ENCODE measurements at regions not wholly inside any gene's neighbourhood (a gene's known extent, or its start where the extent isn't known, plus 50 kb on each side); places are given as distances from the start of the nearest gene placed in this dataset.

DNA sequence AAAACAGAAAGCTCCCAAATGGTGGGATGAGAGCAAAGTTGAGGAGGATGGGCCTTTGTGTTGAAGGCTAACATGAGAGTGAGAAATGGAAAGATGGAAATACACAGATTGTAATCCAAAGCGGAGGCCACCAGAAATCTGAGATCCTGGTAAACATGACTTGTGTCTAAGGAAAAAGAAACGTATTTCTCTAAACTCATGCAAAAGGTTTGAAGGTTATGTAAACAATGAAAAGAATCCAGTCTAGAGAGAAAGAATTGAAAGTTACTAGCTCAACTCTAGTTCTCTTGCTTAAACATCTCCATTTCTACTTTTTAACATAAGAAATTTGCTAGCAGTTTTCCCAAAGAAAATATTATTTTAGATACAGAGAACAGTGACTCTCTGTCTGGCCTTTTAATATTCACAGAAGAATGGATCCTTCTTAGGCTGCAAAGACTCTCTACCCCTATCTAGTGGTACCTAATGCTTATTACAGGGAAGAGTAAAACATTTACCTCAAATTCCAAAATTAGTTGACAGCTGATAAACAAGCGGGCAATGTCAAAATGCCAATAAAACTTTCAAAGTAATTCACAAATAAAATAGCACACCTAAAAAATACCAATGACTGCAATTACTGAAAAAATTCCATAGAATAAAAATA lies 75.8 kb upstream of the SOX5 start:
- no peak for ATAC-seq

DNA sequence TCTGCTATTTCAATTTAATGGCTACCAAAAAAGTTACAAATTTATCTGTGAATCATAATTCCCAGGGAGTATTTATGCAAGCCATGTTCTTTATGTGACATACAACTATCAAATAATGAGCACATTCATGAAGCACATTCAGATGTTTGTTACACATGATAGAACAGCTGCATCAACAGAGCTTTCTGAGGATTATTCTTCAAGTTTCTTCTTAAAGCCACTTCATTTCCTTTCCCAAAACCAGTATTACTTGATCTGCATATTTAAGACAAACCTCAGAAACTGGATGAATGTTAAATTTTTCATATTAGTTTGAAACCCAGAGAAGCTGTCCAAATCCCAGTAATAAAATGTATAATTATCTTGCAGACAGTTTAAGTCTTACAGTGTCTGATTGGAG lies 73.6 kb upstream of the SOX5 start:
- no peak for ATAC-seq

DNA sequence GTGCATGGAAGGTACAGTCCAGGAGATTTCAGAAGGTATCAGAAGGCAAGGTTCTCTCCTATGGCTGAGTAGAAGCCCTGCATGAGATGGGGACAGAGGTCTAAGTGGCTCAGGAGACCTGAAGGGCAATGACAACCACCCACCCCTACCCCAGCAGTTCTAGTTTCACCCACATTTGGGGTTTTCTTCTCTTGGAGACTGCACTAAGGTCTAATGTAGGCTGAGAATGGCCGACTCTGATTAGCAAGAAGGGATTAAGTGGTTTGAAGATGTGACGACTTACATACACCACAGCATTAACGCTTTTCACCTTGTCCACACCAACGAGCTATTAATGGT lies 71.7 kb upstream of the SOX5 start:
- no peak for ATAC-seq

DNA sequence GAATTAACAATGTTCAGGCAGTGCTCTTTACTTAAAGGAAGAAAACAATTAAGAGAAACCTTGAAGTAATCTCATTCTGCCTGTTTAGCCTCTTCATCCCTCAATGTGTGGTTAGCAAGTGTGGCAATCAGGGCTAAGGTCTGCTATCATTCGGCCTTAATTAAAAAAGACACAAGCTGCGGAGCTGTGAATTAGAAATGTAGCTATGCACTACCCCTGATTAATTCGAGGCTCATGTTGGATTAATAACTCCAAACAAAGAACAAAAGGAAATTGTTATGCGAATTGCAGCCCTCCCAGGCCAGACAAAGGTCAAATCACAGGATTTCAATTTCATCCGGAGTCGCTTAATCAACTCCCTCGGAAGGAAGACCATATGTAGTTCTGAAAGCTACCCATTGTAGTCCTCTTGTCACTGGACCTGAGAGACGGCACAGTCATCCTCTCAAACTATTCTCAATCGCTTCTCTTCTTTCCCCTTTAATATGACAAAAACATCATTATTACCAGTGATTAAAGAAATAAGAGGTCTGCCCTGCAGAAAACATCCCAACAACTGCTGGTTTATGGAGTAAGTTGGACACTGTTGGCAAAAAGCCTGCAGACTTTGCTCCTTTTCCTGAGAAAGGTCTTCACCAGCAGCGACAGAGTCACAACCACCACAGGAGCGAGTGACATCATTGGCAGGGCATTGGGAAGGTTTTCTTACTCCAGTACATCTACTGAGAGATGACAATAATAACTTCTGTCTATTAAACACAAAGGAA lies 71.1 kb upstream of the SOX5 start:
- no peak for ATAC-seq

DNA sequence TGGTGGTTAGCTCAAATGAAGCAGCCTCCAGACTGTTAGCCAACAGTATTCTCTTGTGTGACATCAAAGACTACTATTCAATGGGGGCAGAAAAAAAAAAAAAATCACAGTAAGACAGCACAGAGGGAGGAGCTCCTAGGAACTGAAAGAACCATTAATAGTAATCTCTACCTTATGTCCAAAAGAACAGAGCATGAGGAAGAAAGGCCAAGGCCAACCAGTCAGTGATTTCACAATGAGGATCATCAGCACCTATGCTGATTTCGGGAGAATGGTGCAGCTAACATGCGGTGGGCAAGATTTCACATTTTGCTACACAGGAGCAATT lies 66.3 kb upstream of the SOX5 start:
- no peak for ATAC-seq

DNA sequence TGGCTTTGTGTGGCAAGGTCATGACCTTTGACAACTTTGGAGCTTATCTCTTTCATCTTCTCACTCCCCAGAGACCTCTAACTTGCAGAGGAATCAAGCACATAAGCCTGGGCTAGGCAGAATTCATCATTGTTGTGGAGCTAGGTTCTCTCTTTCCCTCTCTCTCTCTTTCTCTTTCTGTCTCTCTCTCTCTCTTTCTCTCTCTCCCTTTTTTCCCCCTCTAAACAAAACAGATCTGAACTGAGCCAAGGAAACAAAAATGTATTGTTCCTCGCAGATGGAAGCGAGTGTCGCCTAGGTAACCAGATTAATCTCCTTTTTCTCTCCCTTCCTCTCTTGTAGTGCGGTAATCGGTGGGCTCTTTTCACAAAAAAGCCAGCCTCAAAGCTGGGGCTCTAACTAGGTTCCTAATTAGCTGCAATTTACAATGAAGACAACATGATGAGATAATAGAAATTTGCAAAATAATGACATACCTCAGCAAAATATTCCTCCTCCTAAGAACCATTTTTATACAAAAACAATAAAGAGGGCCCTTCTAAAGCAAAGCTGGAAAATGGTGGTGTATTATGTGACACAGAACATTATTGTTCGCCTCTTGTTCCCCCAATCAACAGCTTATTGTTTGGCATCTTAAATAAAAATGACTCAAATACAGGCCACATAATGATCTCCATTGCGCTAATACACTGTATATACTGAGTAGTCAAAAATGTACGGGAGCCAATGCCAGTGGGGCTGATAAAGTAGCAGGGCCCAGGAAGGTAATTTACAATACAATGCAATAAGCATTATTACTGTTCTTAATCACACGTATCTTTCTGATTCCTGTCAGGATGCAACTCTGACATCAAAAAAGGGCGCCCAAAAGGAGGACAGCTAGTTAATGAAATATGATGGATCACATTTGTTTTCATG lies 65.7 kb upstream of the SOX5 start:
- no peak for ATAC-seq

DNA sequence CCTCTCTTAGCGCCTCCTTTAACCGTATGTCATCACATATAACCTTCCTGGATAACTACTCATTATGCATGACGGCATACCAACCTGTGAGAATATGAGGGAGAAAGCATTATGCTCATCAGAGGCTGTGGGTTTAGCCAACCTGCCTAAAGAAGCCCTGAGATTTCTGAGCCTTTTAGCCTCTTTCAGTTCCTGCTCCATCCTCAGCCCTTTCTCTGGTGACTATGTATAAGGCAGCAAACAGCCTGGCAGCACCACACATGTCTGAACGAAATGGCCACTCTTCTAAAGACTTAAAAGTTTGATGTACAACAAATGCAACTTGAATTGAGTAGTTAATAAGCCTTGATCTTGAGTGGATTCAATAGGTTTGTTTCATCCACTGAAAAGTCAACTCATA lies 64.8 kb upstream of the SOX5 start:
- ATAC-seq, result no peak

DNA sequence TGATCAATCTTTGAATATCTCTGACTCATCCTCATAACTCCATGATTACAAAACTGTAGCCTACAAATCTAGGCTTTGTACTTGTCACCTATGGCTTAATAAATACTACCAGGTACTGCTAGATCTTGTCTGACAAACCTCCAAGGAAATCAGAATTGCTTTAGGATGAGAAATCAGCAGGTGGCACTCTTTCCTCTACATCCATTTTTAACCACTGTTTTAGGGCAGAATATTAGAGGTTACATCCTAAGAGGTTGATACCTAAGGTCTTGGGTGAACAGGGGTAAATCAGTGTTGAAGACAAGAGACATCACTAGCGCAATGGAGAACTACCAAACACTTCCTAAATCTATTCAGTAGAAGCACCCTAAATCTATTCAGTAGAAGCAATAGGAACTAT lies 63.1 kb upstream of the SOX5 start:
- no peak for ATAC-seq

DNA sequence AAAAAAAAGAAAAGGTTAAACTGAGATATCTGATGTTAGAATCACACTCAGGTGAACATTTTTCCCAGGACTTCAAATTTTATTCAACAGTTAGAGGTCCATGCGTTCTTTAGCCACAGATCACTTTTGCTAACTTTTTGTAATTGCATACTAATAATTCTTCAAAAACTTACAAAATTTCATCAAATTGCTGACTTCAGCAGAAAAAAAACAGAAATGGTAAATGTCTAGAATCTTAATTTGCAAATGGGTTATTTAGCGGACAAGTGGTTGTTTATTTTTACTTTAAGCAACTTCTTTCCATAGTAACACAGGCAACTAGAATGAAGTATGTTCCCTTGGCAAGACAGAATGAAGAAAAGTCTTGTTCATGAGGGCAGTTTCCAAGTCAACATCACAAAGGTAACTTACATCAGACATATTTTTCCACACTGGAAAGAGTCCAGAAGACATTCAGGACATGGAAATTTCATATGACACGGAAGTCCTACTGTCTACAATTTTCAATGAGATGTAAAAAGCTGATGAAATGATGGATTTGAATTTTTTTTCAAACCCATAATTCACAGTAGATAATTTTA lies 62.5 kb upstream of the SOX5 start:
- ATAC-seq, result no peak

DNA sequence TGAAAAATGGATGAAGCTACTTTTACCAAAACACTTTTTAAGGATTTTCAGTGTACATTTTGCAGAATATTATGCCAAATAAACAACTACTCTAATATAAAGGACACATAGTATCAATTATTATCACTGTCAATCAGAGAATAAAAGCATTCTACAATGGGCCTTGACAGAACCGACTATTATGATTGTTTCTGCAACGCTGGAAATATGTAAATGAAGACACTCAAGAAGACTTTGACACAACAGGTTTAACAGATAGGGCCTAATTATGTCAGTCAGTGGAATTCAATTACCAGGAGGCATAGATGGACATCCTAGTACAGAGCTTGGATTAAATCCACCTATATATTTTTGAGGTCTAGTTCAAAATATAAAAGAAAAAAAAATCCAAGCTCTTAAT lies 58.7 kb upstream of the SOX5 start:
- ATAC-seq, result no peak

All from activated CD4-positive, CD25-positive, alpha-beta regulatory T cell treated with anti-CD3 and anti-CD28 coated beads, Interleukin-2, amount 50 U/mL, for 24 hours (primary cell).